Keratinocyte (primary cell): ENCODE measurements at regions not wholly inside any gene's neighbourhood (a gene's known extent, or its start where the extent isn't known, plus 50 kb on each side); places are given as distances from the start of the nearest gene placed in this dataset.

Experiments used
- DNase-seq: peaks from one replicate; pipeline ENCODE4 v3.0.0-alpha.2; 2011; ENCODE audit warnings: low read depth, missing footprints, low spot score
- FAIRE-seq: peaks from 2 replicates; lab custom pipeline; 2011; peaks lifted over from hg19 to GRCh38; lab: Jason Lieb, UNC
- H2AFZ ChIP-seq: 2 replicates; pipeline ENCODE4 v1.6.0; 2012; ENCODE audit warnings: low read length, control low read depth, inconsistent platforms; ENCODE audit not compliant: control insufficient read depth
- H3K27ac ChIP-seq: 2 replicates; pipeline ENCODE4 v1.5.1; 2011; ENCODE audit warnings: low read length; ENCODE audit not compliant: control insufficient read depth, insufficient read depth
- H3K27me3 ChIP-seq: 3 replicates; pipeline ENCODE4 v1.6.0; 2011; ENCODE audit warnings: low read length; ENCODE audit not compliant: control insufficient read depth, insufficient read depth; ENCODE audit errors: extremely low read depth
- H3K36me3 ChIP-seq, 2 experiments: 2 replicates in 1 of 2; 3 replicates in 1 of 2; pipeline ENCODE4 v1.5.1; 2011; ENCODE audit warnings: low read length in 2 of 2, mild to moderate bottlenecking in 1 of 2; ENCODE audit not compliant: control insufficient read depth in 2 of 2, insufficient read depth in 2 of 2; ENCODE audit errors: extremely low read depth in 1 of 2
- H3K4me1 ChIP-seq: 3 replicates; pipeline ENCODE4 v1.5.1; 2011; ENCODE audit warnings: low read length; ENCODE audit not compliant: control insufficient read depth, insufficient read depth; ENCODE audit errors: extremely low read depth
- H3K4me2 ChIP-seq: 3 replicates; pipeline ENCODE4 v1.6.0; 2011; ENCODE audit warnings: low read depth, low read length; ENCODE audit not compliant: control insufficient read depth, insufficient read depth; ENCODE audit errors: extremely low read depth
- H3K4me3 ChIP-seq, 3 experiments: fragments of 200-600 bp in 1 of 3; sonication (generic) in 1 of 3; 2 replicates in 2 of 3; 3 replicates in 1 of 3; pipeline ENCODE4 v1.5.1; 2011 to 2016; ENCODE audit warnings: low read length in 3 of 3, mild to moderate bottlenecking in 3 of 3, control low read depth in 2 of 3, inconsistent platforms in 1 of 3, low read depth in 1 of 3, mixed read lengths in 1 of 3, mixed run types in 1 of 3, moderate library complexity in 1 of 3; ENCODE audit not compliant: control insufficient read depth in 2 of 3, insufficient read depth in 2 of 3; ENCODE audit errors: extremely low read depth in 1 of 3
- H3K79me2 ChIP-seq: 2 replicates; pipeline ENCODE4 v1.6.0; 2012; ENCODE audit warnings: low read length; ENCODE audit not compliant: control insufficient read depth, insufficient read depth
- H3K9ac ChIP-seq: 3 replicates; pipeline ENCODE4 v1.6.0; 2011; ENCODE audit warnings: low read length; ENCODE audit not compliant: control insufficient read depth, insufficient read depth; ENCODE audit errors: extremely low read depth
- H3K9me1 ChIP-seq: 3 replicates; pipeline ENCODE4 v1.6.0; 2011; ENCODE audit warnings: low read length; ENCODE audit not compliant: control insufficient read depth, insufficient read depth; ENCODE audit errors: extremely low read depth
- H3K9me3 ChIP-seq: 2 replicates; pipeline ENCODE4 v1.5.1; 2012; ENCODE audit warnings: low read depth, low read length; ENCODE audit not compliant: control insufficient read depth
- H4K20me1 ChIP-seq: 3 replicates; pipeline ENCODE4 v1.6.0; 2011; ENCODE audit warnings: low read length; ENCODE audit not compliant: control insufficient read depth, insufficient read depth; ENCODE audit errors: extremely low read depth
- EZH2 ChIP-seq: IDR thresholded peaks from one replicate; pipeline ENCODE4 v1.6.1; 2012; ENCODE audit warnings: inconsistent platforms, mild to moderate bottlenecking, low read length, moderate library complexity
- dilution Hi-C: fragments of 300-500 bp; cut with MboI; formaldehyde crosslinking; loops from one replicate; pipeline ENCODE4 v1.7.0; 2020; ENCODE audit warnings: low sequenced_read_pairs; ENCODE audit not compliant: extremely low pct_ligation_motif_present
- TF ChIP-seq, protein P1 (sequence below), 3 experiments: IDR thresholded peaks in 1 of 3; conservative IDR thresholded peaks in 1 of 3; optimal IDR thresholded peaks in 1 of 3; 2 replicates in 2 of 3; 3 replicates in 1 of 3; pipeline versions ENCODE3 to v1.5.1; 2011; ENCODE audit warnings: low read length in 3 of 3, mild to moderate bottlenecking in 3 of 3, moderate library complexity in 2 of 3, control low read depth in 1 of 3, inconsistent platforms in 1 of 3; ENCODE audit not compliant: insufficient read depth in 2 of 3; ENCODE audit errors: extremely low read depth in 1 of 3

DNA sequence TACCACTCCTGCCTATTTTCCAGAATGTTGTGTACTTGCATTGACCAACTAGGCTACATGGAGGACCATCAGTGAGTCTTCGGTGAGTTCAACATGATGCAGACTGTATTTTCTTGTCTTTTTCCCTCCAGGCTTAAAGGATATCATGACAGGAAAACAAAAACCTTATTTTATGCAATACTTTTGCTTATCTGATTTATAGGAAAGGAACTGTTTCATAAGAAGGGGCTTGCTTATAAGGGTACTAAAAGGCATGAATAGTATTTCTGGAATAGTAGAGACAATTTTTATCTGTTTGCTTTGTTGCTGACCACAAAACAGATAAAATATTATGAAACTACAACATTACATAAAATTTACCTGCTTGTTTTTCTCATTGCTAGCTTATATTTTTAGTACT, 374.7 kb downstream of the KLF5 start:
- no peaks in the 10 kb centered on the region for H3K36me3 ChIP-seq
- peak overlapping the region; percentile 87 for H2AFZ ChIP-seq
- FAIRE-seq (peak; percentile 29), DNase-seq (no peak)
- no peak overlapping the region for H3K27ac ChIP-seq
- no peaks in the 10 kb centered on the region for H3K79me2 ChIP-seq
- no peaks in the 10 kb centered on the region for H3K9me1 ChIP-seq
- H3K4me3 ChIP-seq: peak overlapping the region in 1 of 3 experiments; percentile 30
- peaks cover 31% of the 10 kb centered on the region for H3K4me1 ChIP-seq
- H3K27me3 ChIP-seq: no peaks in the 10 kb centered on the region
- H3K9me3 ChIP-seq: no peaks in the 10 kb centered on the region
- no peak overlapping the region for H3K9ac ChIP-seq
- peak overlapping the region; percentile 70 for H3K4me2 ChIP-seq
- dilution Hi-C loops: no loop called here
- TF ChIP-seq, protein P1, sequence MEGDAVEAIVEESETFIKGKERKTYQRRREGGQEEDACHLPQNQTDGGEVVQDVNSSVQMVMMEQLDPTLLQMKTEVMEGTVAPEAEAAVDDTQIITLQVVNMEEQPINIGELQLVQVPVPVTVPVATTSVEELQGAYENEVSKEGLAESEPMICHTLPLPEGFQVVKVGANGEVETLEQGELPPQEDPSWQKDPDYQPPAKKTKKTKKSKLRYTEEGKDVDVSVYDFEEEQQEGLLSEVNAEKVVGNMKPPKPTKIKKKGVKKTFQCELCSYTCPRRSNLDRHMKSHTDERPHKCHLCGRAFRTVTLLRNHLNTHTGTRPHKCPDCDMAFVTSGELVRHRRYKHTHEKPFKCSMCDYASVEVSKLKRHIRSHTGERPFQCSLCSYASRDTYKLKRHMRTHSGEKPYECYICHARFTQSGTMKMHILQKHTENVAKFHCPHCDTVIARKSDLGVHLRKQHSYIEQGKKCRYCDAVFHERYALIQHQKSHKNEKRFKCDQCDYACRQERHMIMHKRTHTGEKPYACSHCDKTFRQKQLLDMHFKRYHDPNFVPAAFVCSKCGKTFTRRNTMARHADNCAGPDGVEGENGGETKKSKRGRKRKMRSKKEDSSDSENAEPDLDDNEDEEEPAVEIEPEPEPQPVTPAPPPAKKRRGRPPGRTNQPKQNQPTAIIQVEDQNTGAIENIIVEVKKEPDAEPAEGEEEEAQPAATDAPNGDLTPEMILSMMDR (optimal IDR thresholded peaks at IDR 0.05 in 1 of 3, IDR thresholded peaks at IDR 0.05 in 1 of 3, conservative IDR thresholded peaks at IDR 0.05 in 1 of 3; ENCODE audit: extremely low read depth in 1 of 3, insufficient read depth in 2 of 3, low read length in 3 of 3): no peak
- TF ChIP-seq EZH2: no peak
- H4K20me1 ChIP-seq: no peaks in the 10 kb centered on the region

DNA sequence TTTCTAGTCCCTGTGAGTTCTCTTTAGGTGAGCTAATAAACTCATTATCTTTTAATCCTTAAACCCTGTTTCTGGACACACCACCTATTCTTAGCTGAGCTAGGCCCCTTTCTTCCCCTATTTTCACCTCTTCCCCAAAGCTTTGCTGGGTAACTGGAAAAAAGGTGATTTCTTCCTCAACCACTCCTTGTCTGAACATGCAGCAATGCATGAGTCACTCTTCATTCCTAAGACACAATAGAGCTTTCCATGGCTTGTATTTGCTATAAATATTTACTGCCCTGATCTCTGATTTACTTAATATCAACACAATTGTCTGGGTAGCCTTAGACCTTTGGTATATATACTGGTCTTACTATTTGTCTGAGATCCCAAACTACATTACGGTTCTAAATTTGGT, 370.9 kb downstream of the KLF5 start:
- H3K9me3 ChIP-seq: no peaks in the 10 kb centered on the region
- TF ChIP-seq EZH2: no peak
- TF ChIP-seq, protein P1 (optimal IDR thresholded peaks at IDR 0.05 in 1 of 3, IDR thresholded peaks at IDR 0.05 in 1 of 3, conservative IDR thresholded peaks at IDR 0.05 in 1 of 3; ENCODE audit: extremely low read depth in 1 of 3, insufficient read depth in 2 of 3, low read length in 3 of 3): no peak
- H3K4me1 ChIP-seq: peaks cover 40% of the 10 kb centered on the region
- no peaks in the 10 kb centered on the region for H3K27me3 ChIP-seq
- no peaks in the 10 kb centered on the region for H3K9me1 ChIP-seq
- no peaks in the 10 kb centered on the region for H3K79me2 ChIP-seq
- peak overlapping the region in 1 of 3 experiments; percentile 33 for H3K4me3 ChIP-seq
- peak overlapping the region; percentile 73 for H3K9ac ChIP-seq
- peak overlapping the region; percentile 93 for H3K27ac ChIP-seq
- H3K4me2 ChIP-seq: peak overlapping the region; percentile 85
- DNase-seq (no peak), FAIRE-seq (peak; percentile 97)
- no peaks in the 10 kb centered on the region for H4K20me1 ChIP-seq
- dilution Hi-C loops: no loop called here
- H3K36me3 ChIP-seq: no peaks in the 10 kb centered on the region
- no peak overlapping the region for H2AFZ ChIP-seq
